IMR-90 (cell line): ENCODE measurements at regions not wholly inside any gene's neighbourhood (a gene's known extent, or its start where the extent isn't known, plus 50 kb on each side); places are given as distances from the start of the nearest gene placed in this dataset.

ENCODE experiments used
- BHLHE40 ChIP-seq: fragments of 150-350 bp; IDR thresholded peaks from 2 replicates; pipeline ENCODE4 v1.6.1; 2016; ENCODE audit warnings: mild to moderate bottlenecking, low read depth, low read length
- CEBPB ChIP-seq: IDR thresholded peaks from 2 replicates; pipeline ENCODE4 v1.6.1; 2012; ENCODE audit warnings: low read depth, low read length, improper control_type of control experiment
- MAFK ChIP-seq: IDR thresholded peaks from 2 replicates; pipeline ENCODE4 v1.6.1; 2012; ENCODE audit warnings: low read depth, low read length, improper control_type of control experiment
- POLR2A ChIP-seq: IDR thresholded peaks from 2 replicates; pipeline ENCODE4 v1.6.1; 2012; ENCODE audit warnings: mild to moderate bottlenecking, low read depth, low read length
- RAD21 ChIP-seq: IDR thresholded peaks from 2 replicates; pipeline ENCODE4 v1.6.1; 2012; ENCODE audit warnings: low read length, improper control_type of control experiment
- TF ChIP-seq, protein P1 (sequence below): conservative IDR thresholded peaks from 2 replicates; pipeline ENCODE4 v1.5.1; 2012; ENCODE audit warnings: mild to moderate bottlenecking, low read depth, low read length, improper control_type of control experiment

- TF ChIP-seq, protein P1, sequence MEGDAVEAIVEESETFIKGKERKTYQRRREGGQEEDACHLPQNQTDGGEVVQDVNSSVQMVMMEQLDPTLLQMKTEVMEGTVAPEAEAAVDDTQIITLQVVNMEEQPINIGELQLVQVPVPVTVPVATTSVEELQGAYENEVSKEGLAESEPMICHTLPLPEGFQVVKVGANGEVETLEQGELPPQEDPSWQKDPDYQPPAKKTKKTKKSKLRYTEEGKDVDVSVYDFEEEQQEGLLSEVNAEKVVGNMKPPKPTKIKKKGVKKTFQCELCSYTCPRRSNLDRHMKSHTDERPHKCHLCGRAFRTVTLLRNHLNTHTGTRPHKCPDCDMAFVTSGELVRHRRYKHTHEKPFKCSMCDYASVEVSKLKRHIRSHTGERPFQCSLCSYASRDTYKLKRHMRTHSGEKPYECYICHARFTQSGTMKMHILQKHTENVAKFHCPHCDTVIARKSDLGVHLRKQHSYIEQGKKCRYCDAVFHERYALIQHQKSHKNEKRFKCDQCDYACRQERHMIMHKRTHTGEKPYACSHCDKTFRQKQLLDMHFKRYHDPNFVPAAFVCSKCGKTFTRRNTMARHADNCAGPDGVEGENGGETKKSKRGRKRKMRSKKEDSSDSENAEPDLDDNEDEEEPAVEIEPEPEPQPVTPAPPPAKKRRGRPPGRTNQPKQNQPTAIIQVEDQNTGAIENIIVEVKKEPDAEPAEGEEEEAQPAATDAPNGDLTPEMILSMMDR, result no peak
- TF ChIP-seq RAD21 (no peak), POLR2A (no peak), CEBPB (no peak), BHLHE40 (no peak), MAFK (no peak)
Measured at GRCh38 chr3:18012933-18013332, 270.5 kb upstream of the TBC1D5 start.
